HG03060 (cell line): ENCODE measurements at regions not wholly inside any gene's neighbourhood (a gene's known extent, or its start where the extent isn't known, plus 50 kb on each side); places are given as distances from the start of the nearest gene placed in this dataset.
"Not testable (repeated sequence)": the region's sequence is repeated elsewhere in the genome, so short reads cannot be mapped to it uniquely, and the experiment has no call there.

Experiments
- ATAC-seq: cut with Tn5 transposase; IDR thresholded peaks from one replicate; pipeline ENCODE4 v1.9.1; 2021; ENCODE audit warnings: low read depth, moderate number of reproducible peaks; ENCODE audit not compliant: unreplicated experiment

GRCh38 chr13:65631078-65631477, 1599.1 kb downstream of the PCDH9 start:
- ATAC-seq = no peak

- no peak for ATAC-seq
Measured at GRCh38 chr13:65629926-65630325, 1600.2 kb downstream of the PCDH9 start.

GRCh38 chr13:65623148-65623547, 1607.0 kb downstream of the PCDH9 start:
- ATAC-seq = no peak

- ATAC-seq = no peak
Measured at GRCh38 chr13:65615506-65615905, 1614.6 kb downstream of the PCDH9 start.

GRCh38 chr13:65613004-65613403, 1617.1 kb downstream of the PCDH9 start:
- no peak for ATAC-seq

GRCh38 chr13:65609350-65609749, 1620.8 kb downstream of the PCDH9 start:
- ATAC-seq = no peak

GRCh38 chr13:65606622-65607021, 1623.5 kb downstream of the PCDH9 start:
- no peak for ATAC-seq

GRCh38 chr13:65605396-65605795, 1624.7 kb downstream of the PCDH9 start:
- ATAC-seq = no peak

GRCh38 chr13:65603160-65603559, 1627.0 kb downstream of the PCDH9 start:
- no peak for ATAC-seq

- no peak for ATAC-seq
Measured at GRCh38 chr13:65601855-65602254, 1628.3 kb downstream of the PCDH9 start.

GRCh38 chr13:65600702-65601101, 1629.4 kb downstream of the PCDH9 start:
- no peak for ATAC-seq

- ATAC-seq = no peak
Measured at GRCh38 chr13:65597839-65598818, 1632.0 kb downstream of the PCDH9 start.

GRCh38 chr13:65595916-65596315, 1634.2 kb downstream of the PCDH9 start:
- ATAC-seq = no peak

- ATAC-seq = no peak
Measured at GRCh38 chr13:65594298-65594781, 1635.8 kb downstream of the PCDH9 start.

- no peak for ATAC-seq
Measured at GRCh38 chr13:65593298-65593874, 1636.8 kb downstream of the PCDH9 start.

- no peak for ATAC-seq
Measured at GRCh38 chr13:65592731-65593130, 1637.4 kb downstream of the PCDH9 start.

- no peak for ATAC-seq
Measured at GRCh38 chr13:65585346-65585745, 1644.8 kb downstream of the PCDH9 start.

GRCh38 chr13:65584126-65584525, 1646.0 kb downstream of the PCDH9 start:
- no peak for ATAC-seq

- no peak for ATAC-seq
Measured at GRCh38 chr13:65582160-65582559, 1648.0 kb downstream of the PCDH9 start.

- not testable (repeated sequence) for ATAC-seq
Measured at GRCh38 chr13:65564561-65564960, 1665.6 kb downstream of the PCDH9 start.

- no peak for ATAC-seq
Measured at GRCh38 chr13:65562305-65562704, 1667.8 kb downstream of the PCDH9 start.

GRCh38 chr13:65560936-65561335, 1669.2 kb downstream of the PCDH9 start:
- no peak for ATAC-seq
